A549 (cell line): ENCODE measurements at regions not wholly inside any gene's neighbourhood (a gene's known extent, or its start where the extent isn't known, plus 50 kb on each side); places are given as distances from the start of the nearest gene placed in this dataset.

Experiments used
- ATAC-seq, 2 experiments: fragments of 200-7000 bp in 1 of 2; fragments of >200 bp in 1 of 2; cut with Nextera tagmentation in 1 of 2; cut with Tn5 transposase in 1 of 2; 3 replicates each; pipeline versions ENCODE4 v1.8.0 to v1.9.1; 2018 to 2020; ENCODE audit warnings: mild to moderate bottlenecking in 1 of 2, moderate library complexity in 1 of 2
- CTCF ChIA-PET: fragments of 300-600 bp; sonication (Branson Sonifier 250); formaldehyde crosslinking; extraction: SDS; loops from one replicate; lab custom pipeline; 2021; ENCODE audit warnings: antibody characterized with exemption, inconsistent platforms; lab: Yijun Ruan, JAX
- POLR2A ChIA-PET: fragments of 350-600 bp; formaldehyde crosslinking; extraction: SDS; loops from one replicate; lab custom pipeline; 2021; ENCODE audit warnings: antibody characterized with exemption, inconsistent platforms; lab: Yijun Ruan, JAX
- DNase-seq, 2 experiments: peaks; one replicate each; pipeline versions ENCODE4 v3.0.0 to v3.0.0-alpha.2; 2011 to 2016; ENCODE audit warnings: low read depth in 1 of 2, low spot score in 1 of 2
- FAIRE-seq: peaks from 2 replicates; lab custom pipeline; 2011; peaks lifted over from hg19 to GRCh38; lab: Jason Lieb, UNC
- H3K27ac ChIP-seq, 2 experiments: fragments of >200 bp; sonication (Bioruptor Twin); formaldehyde crosslinking; 3 replicates each; pipeline ENCODE4 v1.5.1; 2016 to 2017
- H3K4me1 ChIP-seq: fragments of >200 bp; sonication (Bioruptor Twin); formaldehyde crosslinking; 3 replicates; pipeline ENCODE4 v1.6.1; 2016
- H3K4me2 ChIP-seq: fragments of >200 bp; sonication (Bioruptor Twin); formaldehyde crosslinking; 3 replicates; pipeline ENCODE4 v1.6.1; 2016
- H3K4me3 ChIP-seq: fragments of >200 bp; sonication (Bioruptor Twin); formaldehyde crosslinking; 3 replicates; pipeline ENCODE4 v1.5.1; 2016
- H3K9me3 ChIP-seq: fragments of >200 bp; sonication (Bioruptor Twin); formaldehyde crosslinking; 3 replicates; pipeline ENCODE4 v1.6.1; 2016
- CBX2 ChIP-seq: fragments of 200-600 bp; sonication (generic); IDR thresholded peaks from 2 replicates; pipeline ENCODE4 v1.6.1; 2016; ENCODE audit warnings: low read depth, mild to moderate bottlenecking, borderline replicate concordance
- CBX8 ChIP-seq: fragments of 200-600 bp; sonication (generic); IDR thresholded peaks from 2 replicates; pipeline ENCODE4 v1.6.1; 2016
- CHD2 ChIP-seq: fragments of 150-350 bp; IDR thresholded peaks from 2 replicates; pipeline ENCODE4 v1.6.1; 2014; ENCODE audit warnings: low read length; ENCODE audit not compliant: partially characterized antibody
- CHD4 ChIP-seq: fragments of 200-600 bp; sonication (generic); IDR thresholded peaks from 2 replicates; pipeline ENCODE4 v1.6.1; 2016; ENCODE audit warnings: antibody characterized with exemption, mild to moderate bottlenecking, borderline replicate concordance
- EHMT2 ChIP-seq: fragments of 200-600 bp; sonication (generic); IDR thresholded peaks from 2 replicates; pipeline ENCODE4 v1.6.1; 2016; ENCODE audit warnings: antibody characterized with exemption, low read depth, mild to moderate bottlenecking, moderate library complexity
- FOXS1 ChIP-seq: fragments of 250-450 bp; sonication (Bioruptor Pico); IDR thresholded peaks from 2 replicates; pipeline ENCODE4 v1.5.0; 2020; ENCODE audit warnings: mild to moderate bottlenecking, moderate library complexity
- HMGXB4 ChIP-seq: fragments of 250-450 bp; sonication (Bioruptor Pico); IDR thresholded peaks from 2 replicates; pipeline ENCODE4 v1.5.0; 2021; ENCODE audit warnings: mild to moderate bottlenecking, moderate library complexity, borderline replicate concordance
- HOXA7 ChIP-seq: fragments of 250-450 bp; sonication (Bioruptor Pico); IDR thresholded peaks from 2 replicates; pipeline ENCODE4 v1.5.0; 2020; ENCODE audit warnings: mild to moderate bottlenecking, moderate library complexity
- JUNB ChIP-seq: fragments of >200 bp; sonication (Bioruptor Twin); formaldehyde crosslinking; IDR thresholded peaks from 2 replicates; pipeline ENCODE4 v1.6.1; 2016
- KDM1A ChIP-seq: fragments of 200-600 bp; sonication (generic); IDR thresholded peaks from 2 replicates; pipeline ENCODE4 v1.6.1; 2016; ENCODE audit warnings: low read depth, mild to moderate bottlenecking
- MAFK ChIP-seq: fragments of 450-650 bp; IDR thresholded peaks from 2 replicates; pipeline ENCODE4 v1.6.1; 2014; ENCODE audit not compliant: partially characterized antibody
- MAZ ChIP-seq: fragments of 150-350 bp; IDR thresholded peaks from 2 replicates; pipeline ENCODE4 v1.6.1; 2014; ENCODE audit warnings: antibody characterized with exemption, low read depth, low read length, borderline replicate concordance
- MYC ChIP-seq: IDR thresholded peaks from 2 replicates; pipeline ENCODE4 v1.6.1; 2012; ENCODE audit warnings: mild to moderate bottlenecking, inconsistent platforms, low read length, improper control_type of control experiment, borderline replicate concordance
- NFE2L2 ChIP-seq: fragments of 150-350 bp; conservative IDR thresholded peaks from 2 replicates; pipeline ENCODE4 v1.6.1; 2014; ENCODE audit warnings: low read length
- NR3C1 ChIP-seq: fragments of >200 bp; sonication (Bioruptor Twin); formaldehyde crosslinking; IDR thresholded peaks from 3 replicates; pipeline ENCODE4 v1.6.1; 2017
- POLR2AphosphoS2 ChIP-seq: conservative IDR thresholded peaks from 2 replicates; pipeline ENCODE4 v1.6.1; 2012; ENCODE audit warnings: low read length, improper control_type of control experiment, inconsistent platforms
- RAD21 ChIP-seq, 2 experiments: fragments of >200 bp in 1 of 2; sonication (Bioruptor Twin) in 1 of 2; formaldehyde crosslinking in 1 of 2; IDR thresholded peaks in 1 of 2; conservative IDR thresholded peaks in 1 of 2; 2 replicates in 1 of 2; 3 replicates in 1 of 2; pipeline ENCODE4 v1.6.1; 2012 to 2018; ENCODE audit warnings: inconsistent platforms in 1 of 2
- REST ChIP-seq: fragments of 200-600 bp; sonication (generic); IDR thresholded peaks from 2 replicates; pipeline ENCODE4 v1.6.1; 2016; ENCODE audit warnings: antibody characterized with exemption, mild to moderate bottlenecking, moderate library complexity
- WGBS: methylation state at CpG from one replicate; pipeline ENCODE4 v1.1.6; 2017; ENCODE audit errors: missing lambda C conversion rate; 5-methylcytosine and 5-hydroxymethylcytosine counted together
- TF ChIP-seq, protein P1 (sequence below): fragments of 150-350 bp; IDR thresholded peaks from 2 replicates; pipeline ENCODE4 v1.6.1; 2014; ENCODE audit warnings: low read depth, mild to moderate bottlenecking, low read length
- TF ChIP-seq, protein P2 (sequence below): fragments of >200 bp; sonication (Bioruptor Twin); formaldehyde crosslinking; IDR thresholded peaks from 3 replicates; pipeline ENCODE4 v1.5.1; 2016
- TF ChIP-seq, protein P3 (sequence below): IDR thresholded peaks from 2 replicates; pipeline ENCODE4 v1.6.1; 2012
- TF ChIP-seq, protein P4 (sequence below): IDR thresholded peaks from 2 replicates; pipeline ENCODE4 v1.6.1; 2012; ENCODE audit warnings: low read depth, borderline replicate concordance

GRCh38 chrX:15116900-15117299 lies 153.0 kb downstream of the ASB9 start:
- DNase-seq: no peak
- H3K27ac ChIP-seq: no peak overlapping the region
- CTCF ChIA-PET: no interaction called here
- no peaks in the 10 kb centered on the region for H3K9me3 ChIP-seq
- H3K4me3 ChIP-seq: no peak overlapping the region
- H3K4me1 ChIP-seq: no peaks in the 10 kb centered on the region
- no peak for FAIRE-seq
- H3K4me2 ChIP-seq: no peak overlapping the region
- POLR2A ChIA-PET: no interaction called here
- 37% methylated on average over 2 of the region's 2 CpGs for WGBS
- no peak for ATAC-seq
- TF ChIP-seq KDM1A (no peak), REST (no peak), FOXS1 (no peak), NR3C1 (no peak), MAZ (no peak), NFE2L2 (no peak), MAFK (no peak), CBX2 (no peak), EHMT2 (no peak), POLR2AphosphoS2 (no peak), HOXA7 (CRISPR knock-in tag) (no peak), HMGXB4 (no peak), JUNB (no peak)
- TF ChIP-seq, protein P1, sequence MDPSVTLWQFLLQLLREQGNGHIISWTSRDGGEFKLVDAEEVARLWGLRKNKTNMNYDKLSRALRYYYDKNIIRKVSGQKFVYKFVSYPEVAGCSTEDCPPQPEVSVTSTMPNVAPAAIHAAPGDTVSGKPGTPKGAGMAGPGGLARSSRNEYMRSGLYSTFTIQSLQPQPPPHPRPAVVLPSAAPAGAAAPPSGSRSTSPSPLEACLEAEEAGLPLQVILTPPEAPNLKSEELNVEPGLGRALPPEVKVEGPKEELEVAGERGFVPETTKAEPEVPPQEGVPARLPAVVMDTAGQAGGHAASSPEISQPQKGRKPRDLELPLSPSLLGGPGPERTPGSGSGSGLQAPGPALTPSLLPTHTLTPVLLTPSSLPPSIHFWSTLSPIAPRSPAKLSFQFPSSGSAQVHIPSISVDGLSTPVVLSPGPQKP: no peak
- TF ChIP-seq, protein P2, sequence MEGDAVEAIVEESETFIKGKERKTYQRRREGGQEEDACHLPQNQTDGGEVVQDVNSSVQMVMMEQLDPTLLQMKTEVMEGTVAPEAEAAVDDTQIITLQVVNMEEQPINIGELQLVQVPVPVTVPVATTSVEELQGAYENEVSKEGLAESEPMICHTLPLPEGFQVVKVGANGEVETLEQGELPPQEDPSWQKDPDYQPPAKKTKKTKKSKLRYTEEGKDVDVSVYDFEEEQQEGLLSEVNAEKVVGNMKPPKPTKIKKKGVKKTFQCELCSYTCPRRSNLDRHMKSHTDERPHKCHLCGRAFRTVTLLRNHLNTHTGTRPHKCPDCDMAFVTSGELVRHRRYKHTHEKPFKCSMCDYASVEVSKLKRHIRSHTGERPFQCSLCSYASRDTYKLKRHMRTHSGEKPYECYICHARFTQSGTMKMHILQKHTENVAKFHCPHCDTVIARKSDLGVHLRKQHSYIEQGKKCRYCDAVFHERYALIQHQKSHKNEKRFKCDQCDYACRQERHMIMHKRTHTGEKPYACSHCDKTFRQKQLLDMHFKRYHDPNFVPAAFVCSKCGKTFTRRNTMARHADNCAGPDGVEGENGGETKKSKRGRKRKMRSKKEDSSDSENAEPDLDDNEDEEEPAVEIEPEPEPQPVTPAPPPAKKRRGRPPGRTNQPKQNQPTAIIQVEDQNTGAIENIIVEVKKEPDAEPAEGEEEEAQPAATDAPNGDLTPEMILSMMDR: no peak
- TF ChIP-seq, protein P3, sequence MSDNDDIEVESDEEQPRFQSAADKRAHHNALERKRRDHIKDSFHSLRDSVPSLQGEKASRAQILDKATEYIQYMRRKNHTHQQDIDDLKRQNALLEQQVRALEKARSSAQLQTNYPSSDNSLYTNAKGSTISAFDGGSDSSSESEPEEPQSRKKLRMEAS: no peak

- H3K4me3 ChIP-seq: no peak overlapping the region
- ChIA-PET POLR2A (no interaction called here), CTCF (interaction anchor here (0.6 to 0.8 kb wide), 3 partner anchors 105 to 541 kb away, joined by 3 to 4 read pairs (median 3); no protein-coding TSS in a partner anchor)
- WGBS: 72% methylated on average over 8 of the region's 8 CpGs
- DNase-seq: no peak
- ATAC-seq: no peak
- H3K4me2 ChIP-seq: no peak overlapping the region
- H3K27ac ChIP-seq: no peak overlapping the region
- H3K9me3 ChIP-seq: no peaks in the 10 kb centered on the region
- no peak for TF ChIP-seq CBX8
- TF ChIP-seq CHD2: no peak
- no peak for TF ChIP-seq HMGXB4
- no peak for TF ChIP-seq NR3C1
- TF ChIP-seq, protein P4, sequence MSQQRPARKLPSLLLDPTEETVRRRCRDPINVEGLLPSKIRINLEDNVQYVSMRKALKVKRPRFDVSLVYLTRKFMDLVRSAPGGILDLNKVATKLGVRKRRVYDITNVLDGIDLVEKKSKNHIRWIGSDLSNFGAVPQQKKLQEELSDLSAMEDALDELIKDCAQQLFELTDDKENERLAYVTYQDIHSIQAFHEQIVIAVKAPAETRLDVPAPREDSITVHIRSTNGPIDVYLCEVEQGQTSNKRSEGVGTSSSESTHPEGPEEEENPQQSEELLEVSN: no peak
- TF ChIP-seq KDM1A: no peak
- TF ChIP-seq, protein P3: no peak
- no peak for TF ChIP-seq RAD21 (conservative IDR thresholded peaks at IDR 0.05 in 1 of 2, IDR thresholded peaks at IDR 0.05 in 1 of 2)
- no peak for TF ChIP-seq MYC
- no peak for TF ChIP-seq CHD4
- FAIRE-seq: no peak
- no peaks in the 10 kb centered on the region for H3K4me1 ChIP-seq
Observed at GRCh38 chrX:15114743-15115566, 154.9 kb downstream of the ASB9 start.
